ENCODE measurements at regions not wholly inside any gene's neighbourhood (a gene's known extent, or its start where the extent isn't known, plus 50 kb on each side); places are given as distances from the start of the nearest gene placed in this dataset.

DNA sequence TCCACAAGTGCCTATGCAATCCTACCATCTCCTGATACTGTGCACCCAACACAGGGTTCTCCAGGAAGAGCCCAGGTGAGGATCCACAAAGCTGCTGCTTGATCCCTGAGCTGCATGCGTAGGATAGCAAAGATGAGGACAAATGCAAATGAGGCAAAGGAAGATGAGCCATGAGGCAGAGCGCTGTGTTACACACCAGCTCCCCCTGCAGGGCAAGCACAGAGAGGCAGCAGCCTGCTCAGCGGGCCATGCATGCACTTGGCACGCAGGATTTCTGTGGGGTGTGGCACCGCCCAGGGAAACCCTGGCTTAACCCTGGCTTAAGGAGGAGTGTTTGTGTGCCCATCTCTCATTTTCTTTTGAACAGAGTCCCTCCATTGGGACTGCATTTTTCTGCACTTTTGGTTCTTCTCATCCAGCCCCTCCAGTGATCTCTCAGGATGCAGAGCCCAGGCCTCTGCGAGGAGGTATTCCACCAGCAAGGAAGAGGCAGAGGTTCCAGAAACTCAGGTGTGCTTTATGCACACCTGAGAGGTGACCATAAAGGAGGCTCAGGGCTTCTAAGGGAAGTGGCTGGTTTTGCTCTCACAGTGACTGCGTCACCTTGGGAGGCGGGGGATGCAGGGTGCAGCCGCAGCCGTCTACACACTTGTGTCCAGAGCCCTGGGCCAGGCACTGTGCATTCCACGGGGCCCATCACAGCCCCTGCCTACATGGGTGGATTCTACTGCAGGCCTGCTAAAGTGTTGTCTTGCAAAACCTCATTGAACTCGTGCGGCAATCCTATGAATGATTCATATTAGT lies 973.3 kb upstream of the TMEM132C start:
- POLR2A ChIA-PET (ENCODE audit: partially characterized antibody) = no interaction called here
- no peak overlapping the region for H3K18ac ChIP-seq (ENCODE audit: extremely low read depth, low read length)
- CTCF ChIA-PET (ENCODE audit: partially characterized antibody) = interaction anchor here (0.6 to 7.0 kb wide), 31 partner anchors 9 to 1223 kb away, joined by 3 to 82 read pairs (median 3); no protein-coding TSS in a partner anchor
- H3K4me2 ChIP-seq (ENCODE audit: insufficient read depth in 1 of 2, low read depth in 2 of 2, low read length in 2 of 2) = no peak overlapping the region
- 74% methylated on average over 13 of the region's 13 CpGs; no CpG with 5 or more reads in 1 of the 2 experiments for WGBS, 2 experiments (ENCODE audit: extremely low coverage in 1 of 2, insufficient coverage in 1 of 2, insufficient read length in 1 of 2, insufficient replicate concordance in 2 of 2, low coverage in 1 of 2, low lambda C conversion rate in 2 of 2, missing lambda C conversion rate in 1 of 2)
- FAIRE-seq (peak; percentile 90), DNase-seq (ENCODE audit: low read depth in 1 of 2, low spot score in 2 of 2) (peak; percentile 44 to 87)
- no peak overlapping the region for H3K9ac ChIP-seq (replicated peaks in 1 of 4; ENCODE audit: extremely low read depth in 1 of 4, low read depth in 3 of 4, low read length in 3 of 4)
- H4K8ac ChIP-seq (ENCODE audit: extremely low read depth, insufficient read depth, low read length) = no peak overlapping the region
- no peak overlapping the region for H2BK15ac ChIP-seq (ENCODE audit: low read length)
- H4K5ac ChIP-seq (ENCODE audit: insufficient read length, low read depth, low read length) = no peak overlapping the region
- no peaks in the 10 kb centered on the region for H3K23me2 ChIP-seq (ENCODE audit: low read depth, low read length)
- H3K4me1 ChIP-seq (replicated peaks in 1 of 4; ENCODE audit: control insufficient read depth in 3 of 4, insufficient read depth in 4 of 4, low read length in 3 of 4) = no peaks in the 10 kb centered on the region
- no peak overlapping the region for H3K56ac ChIP-seq (replicated peaks; ENCODE audit: insufficient read length, low read depth, low read length)
- no peak overlapping the region for H2BK12ac ChIP-seq (ENCODE audit: low read depth, low read length)
- no peak overlapping the region for H2AK5ac ChIP-seq (ENCODE audit: low read depth, low read length)
- H3K27me3 ChIP-seq (replicated peaks in 1 of 4; ENCODE audit: control insufficient read depth in 3 of 4, extremely low read depth in 1 of 4, insufficient read depth in 3 of 4, low read length in 3 of 4) = no peaks in the 10 kb centered on the region
- no peaks in the 10 kb centered on the region for H3K9me3 ChIP-seq (ENCODE audit: insufficient read depth in 2 of 2, low read depth in 1 of 2, low read length in 1 of 2)
- no peak overlapping the region for H3K23ac ChIP-seq (ENCODE audit: insufficient read length)
- H3K27ac ChIP-seq (ENCODE audit: low read depth, low read length) = no peak overlapping the region
- no peaks in the 10 kb centered on the region for H3K79me1 ChIP-seq (ENCODE audit: low read depth, low read length)
- H4K20me1 ChIP-seq (replicated peaks in 1 of 2; ENCODE audit: control insufficient read depth in 1 of 2, insufficient read depth in 2 of 2, low read length in 2 of 2) = no peaks in the 10 kb centered on the region
- no peak overlapping the region for H3K14ac ChIP-seq (ENCODE audit: insufficient read length)
- no peak overlapping the region for H2BK5ac ChIP-seq (ENCODE audit: low read depth, low read length)
- H3K4me3 ChIP-seq (ENCODE audit: extremely low read depth in 1 of 4, insufficient read depth in 2 of 4, low read depth in 3 of 4, low read length in 4 of 4) = no peak overlapping the region
- H2BK120ac ChIP-seq (replicated peaks; ENCODE audit: low read depth, low read length) = no peak overlapping the region
- no peak overlapping the region for H2BK20ac ChIP-seq (ENCODE audit: low read length)
- no peaks in the 10 kb centered on the region for H3K79me2 ChIP-seq (ENCODE audit: control insufficient read depth in 1 of 2, insufficient read depth in 2 of 2, low read length in 2 of 2)
- H2AFZ ChIP-seq (ENCODE audit: low read length) = no peak overlapping the region
- no peak overlapping the region for H3K4ac ChIP-seq (replicated peaks; ENCODE audit: insufficient read length, low read depth, low read length)
- no peaks in the 10 kb centered on the region for H3K36me3 ChIP-seq (ENCODE audit: control insufficient read depth in 2 of 4, insufficient read depth in 4 of 4, low read length in 3 of 4)
- H4K91ac ChIP-seq (replicated peaks; ENCODE audit: insufficient read length, low read length) = no peak overlapping the region
- TF ChIP-seq, protein P1, sequence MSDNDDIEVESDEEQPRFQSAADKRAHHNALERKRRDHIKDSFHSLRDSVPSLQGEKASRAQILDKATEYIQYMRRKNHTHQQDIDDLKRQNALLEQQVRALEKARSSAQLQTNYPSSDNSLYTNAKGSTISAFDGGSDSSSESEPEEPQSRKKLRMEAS (IDR thresholded peaks at IDR 0.05) = peak; percentile 92
- TF ChIP-seq RAD21 (IDR thresholded peaks at IDR 0.05 in 1 of 2, conservative IDR thresholded peaks at IDR 0.05 in 1 of 2; ENCODE audit: low read depth in 2 of 2, low read length in 2 of 2) = peak; percentile 92 to 93
- TF ChIP-seq EGR1 (IDR thresholded peaks at IDR 0.05; ENCODE audit: borderline replicate concordance, low read depth, low read length) = no peak
- TF ChIP-seq BACH1 (IDR thresholded peaks at IDR 0.05; ENCODE audit: low read length) = 0 out of 2 replicates have a peak, but pooled peaks have one; percentile 26
- peak; percentile 5; the same call in 1 of the 2 replicates for TF ChIP-seq MAFK (IDR thresholded peaks at IDR 0.05; ENCODE audit: low read depth, low read length)
- no peak for TF ChIP-seq CHD2 (IDR thresholded peaks at IDR 0.05; ENCODE audit: low read length)
- TF ChIP-seq YY1 (IDR thresholded peaks at IDR 0.05; ENCODE audit: low read depth, low read length) = peak; percentile 23; the same call in 1 of the 2 replicates
- TF ChIP-seq, protein P2, sequence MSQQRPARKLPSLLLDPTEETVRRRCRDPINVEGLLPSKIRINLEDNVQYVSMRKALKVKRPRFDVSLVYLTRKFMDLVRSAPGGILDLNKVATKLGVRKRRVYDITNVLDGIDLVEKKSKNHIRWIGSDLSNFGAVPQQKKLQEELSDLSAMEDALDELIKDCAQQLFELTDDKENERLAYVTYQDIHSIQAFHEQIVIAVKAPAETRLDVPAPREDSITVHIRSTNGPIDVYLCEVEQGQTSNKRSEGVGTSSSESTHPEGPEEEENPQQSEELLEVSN (IDR thresholded peaks at IDR 0.05) = peak; percentile 49; the same call in 1 of the 2 replicates
- TF ChIP-seq SP4 (IDR thresholded peaks at IDR 0.05; ENCODE audit: low read length) = no peak
- TF ChIP-seq KDM5A (IDR thresholded peaks at IDR 0.05; ENCODE audit: low read length) = no peak
